ENCODE measurements at regions not wholly inside any gene's neighbourhood (a gene's known extent, or its start where the extent isn't known, plus 50 kb on each side); places are given as distances from the start of the nearest gene placed in this dataset.

DNA sequence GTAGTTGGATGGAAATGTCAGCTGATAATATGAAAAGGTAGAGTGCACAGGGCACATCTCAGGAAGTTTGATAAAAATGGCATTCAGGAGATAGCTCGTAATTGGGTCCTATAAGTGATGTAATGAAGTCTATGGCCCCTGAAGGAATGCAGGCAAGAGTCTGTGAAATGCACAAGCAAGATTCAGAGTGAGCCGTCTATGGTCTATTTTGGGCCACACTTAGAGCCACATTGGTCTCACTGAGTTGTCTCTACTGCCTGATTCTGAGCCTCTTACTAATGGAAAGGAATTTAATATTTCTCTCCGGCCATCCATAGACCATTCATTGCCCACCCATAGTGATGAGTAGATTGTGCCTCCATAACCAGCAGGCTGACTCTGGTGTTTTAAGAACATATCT is 111.3 kb upstream of the KCNN2 start:
- no peaks in the 10 kb centered on the region for H3K9me3 ChIP-seq (ENCODE audit: control insufficient read depth, low read length)
- no peak overlapping the region for H3K9ac ChIP-seq (ENCODE audit: low read length)
- no peak overlapping the region for H3K4me3 ChIP-seq (ENCODE audit: low read length)
- no peaks in the 10 kb centered on the region for H3K27me3 ChIP-seq (replicated peaks; ENCODE audit: control insufficient read depth, insufficient read depth, low read length)
- peak; percentile 31 for DNase-seq (ENCODE audit: low read depth)
- no peaks in the 10 kb centered on the region for H3K36me3 ChIP-seq (ENCODE audit: control insufficient read depth, insufficient read depth, low read length, severe bottlenecking)
- H3K4me1 ChIP-seq (ENCODE audit: control insufficient read depth, insufficient read depth, low read length): no peaks in the 10 kb centered on the region

DNA sequence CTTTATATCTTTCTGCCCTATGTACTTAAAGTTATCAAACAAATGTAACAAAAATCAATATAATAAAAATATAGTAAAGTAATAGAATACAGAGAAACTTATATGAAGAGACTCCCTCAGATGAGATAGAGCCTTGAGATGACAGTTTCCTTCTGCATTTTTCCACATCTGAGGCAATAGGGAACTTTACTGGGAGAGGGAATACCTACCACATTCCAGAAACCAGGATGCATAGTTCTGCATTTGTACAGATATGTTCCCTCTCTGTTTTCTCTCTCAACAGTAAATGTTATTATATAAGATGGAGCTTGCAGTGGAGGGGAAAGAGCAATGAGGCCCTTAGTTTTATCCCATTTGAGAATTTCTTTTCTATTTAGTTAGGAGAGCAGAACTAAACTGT is 109.6 kb upstream of the KCNN2 start:
- Histone ChIP-seq H3K4me3 (ENCODE audit: low read length) (no peak overlapping the region), H3K27me3 (replicated peaks; ENCODE audit: control insufficient read depth, insufficient read depth, low read length) (no peaks in the 10 kb centered on the region), H3K9me3 (ENCODE audit: control insufficient read depth, low read length) (no peaks in the 10 kb centered on the region), H3K36me3 (ENCODE audit: control insufficient read depth, insufficient read depth, low read length, severe bottlenecking) (no peaks in the 10 kb centered on the region), H3K9ac (ENCODE audit: low read length) (no peak overlapping the region), H3K4me1 (ENCODE audit: control insufficient read depth, insufficient read depth, low read length) (no peaks in the 10 kb centered on the region)
- DNase-seq (ENCODE audit: low read depth): no peak

DNA sequence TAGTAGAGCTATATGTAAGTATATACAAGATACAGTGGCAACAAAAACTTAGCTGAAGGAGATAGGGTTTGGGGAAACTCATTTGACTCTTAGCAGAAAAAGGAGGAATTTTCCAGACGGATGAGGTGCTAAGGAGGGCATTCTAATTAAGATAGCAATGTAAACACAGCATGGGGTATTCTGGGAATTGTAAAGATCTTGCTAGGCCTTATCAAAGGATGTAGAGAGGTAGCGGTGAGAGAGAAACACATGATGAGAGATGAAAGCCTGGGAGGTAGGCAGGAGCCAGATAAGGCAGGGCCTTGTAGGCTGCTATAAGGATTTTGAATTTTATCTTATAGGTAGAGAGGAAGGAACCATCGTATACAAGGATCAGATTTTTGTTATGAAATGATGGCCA is 106.6 kb upstream of the KCNN2 start:
- H3K36me3 ChIP-seq (ENCODE audit: control insufficient read depth, insufficient read depth, low read length, severe bottlenecking): no peaks in the 10 kb centered on the region
- no peak overlapping the region for H3K9ac ChIP-seq (ENCODE audit: low read length)
- no peak for DNase-seq (ENCODE audit: low read depth)
- no peaks in the 10 kb centered on the region for H3K4me1 ChIP-seq (ENCODE audit: control insufficient read depth, insufficient read depth, low read length)
- H3K4me3 ChIP-seq (ENCODE audit: low read length): no peak overlapping the region
- H3K9me3 ChIP-seq (ENCODE audit: control insufficient read depth, low read length): no peaks in the 10 kb centered on the region
- H3K27me3 ChIP-seq (replicated peaks; ENCODE audit: control insufficient read depth, insufficient read depth, low read length): no peaks in the 10 kb centered on the region

DNA sequence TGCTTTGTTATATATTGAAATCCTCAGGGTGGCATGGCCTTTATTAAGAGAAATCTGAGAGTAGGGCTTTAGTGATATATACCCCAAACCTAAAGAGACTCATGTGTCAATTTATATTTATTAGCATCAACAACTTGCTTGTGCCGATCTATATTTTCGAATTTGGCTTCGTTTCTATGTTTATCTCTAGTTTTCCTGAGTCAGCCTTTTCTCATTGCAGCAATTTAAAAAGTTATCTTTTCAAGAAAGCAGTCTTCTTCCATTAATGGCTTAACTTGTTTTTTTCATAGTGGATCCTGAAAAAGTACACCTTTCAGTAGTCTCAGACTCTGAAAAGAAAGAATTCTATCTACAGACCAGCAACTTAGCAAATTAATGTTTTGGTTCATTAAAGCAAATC is 99.9 kb upstream of the KCNN2 start:
- DNase-seq (ENCODE audit: low read depth): no peak
- Histone ChIP-seq H3K27me3 (replicated peaks; ENCODE audit: control insufficient read depth, insufficient read depth, low read length) (no peaks in the 10 kb centered on the region), H3K9me3 (ENCODE audit: control insufficient read depth, low read length) (no peaks in the 10 kb centered on the region), H3K4me3 (ENCODE audit: low read length) (no peak overlapping the region), H3K36me3 (ENCODE audit: control insufficient read depth, insufficient read depth, low read length, severe bottlenecking) (no peaks in the 10 kb centered on the region), H3K9ac (ENCODE audit: low read length) (no peak overlapping the region), H3K4me1 (ENCODE audit: control insufficient read depth, insufficient read depth, low read length) (no peaks in the 10 kb centered on the region)

DNA sequence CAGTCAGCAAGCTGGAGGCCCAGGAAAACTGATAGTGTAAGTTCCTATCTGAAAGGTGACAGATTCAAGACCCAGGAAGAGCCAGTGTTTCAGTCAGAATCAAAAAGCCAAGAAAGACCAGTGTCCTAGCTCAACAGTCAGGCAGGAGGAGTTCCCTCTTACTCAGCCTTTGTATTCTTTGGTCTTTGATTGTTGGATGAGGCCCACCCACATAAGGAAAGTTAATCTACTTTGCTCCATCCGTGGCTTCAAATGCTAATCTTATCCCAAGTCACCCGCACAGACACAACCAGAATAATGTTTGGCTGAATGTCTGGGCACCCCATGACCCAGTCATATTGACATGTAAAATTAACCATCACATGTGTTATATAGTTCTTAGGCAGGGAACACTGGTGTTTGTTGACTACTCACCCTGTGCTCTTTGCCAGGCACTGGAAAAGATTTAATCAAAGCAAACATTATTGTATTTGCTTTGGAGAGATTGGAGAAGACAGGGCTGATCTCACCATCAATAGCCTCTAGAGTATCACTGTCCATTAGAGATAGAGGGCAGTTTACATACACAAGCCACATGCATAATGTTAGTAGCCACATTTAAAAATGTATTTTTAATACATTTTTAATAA is 96.3 kb upstream of the KCNN2 start:
- Histone ChIP-seq H3K9me3 (ENCODE audit: control insufficient read depth, low read length) (no peaks in the 10 kb centered on the region), H3K27me3 (replicated peaks; ENCODE audit: control insufficient read depth, insufficient read depth, low read length) (no peaks in the 10 kb centered on the region), H3K4me3 (ENCODE audit: low read length) (no peak overlapping the region), H3K36me3 (ENCODE audit: control insufficient read depth, insufficient read depth, low read length, severe bottlenecking) (no peaks in the 10 kb centered on the region), H3K9ac (ENCODE audit: low read length) (no peak overlapping the region), H3K4me1 (ENCODE audit: control insufficient read depth, insufficient read depth, low read length) (no peaks in the 10 kb centered on the region)
- no peak for DNase-seq (ENCODE audit: low read depth)

DNA sequence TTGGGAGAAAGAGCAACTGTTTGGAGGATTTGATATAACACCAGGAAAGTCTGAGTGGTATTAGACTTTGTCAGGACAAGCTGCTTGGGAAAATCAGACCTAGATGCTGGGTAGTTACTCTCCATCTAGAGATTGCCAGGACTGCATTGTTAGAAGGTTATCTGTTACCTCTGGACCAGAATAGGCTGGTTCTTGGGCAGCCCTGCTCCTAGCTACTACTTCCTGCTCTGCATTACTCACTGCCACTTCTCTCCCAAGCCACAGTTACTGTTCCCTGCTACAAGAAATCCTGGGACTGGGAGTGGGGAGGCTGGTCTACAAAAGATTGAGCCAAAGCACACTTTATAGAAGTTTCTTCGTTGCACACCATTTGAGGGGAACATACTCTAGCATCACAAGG is 95.5 kb upstream of the KCNN2 start:
- DNase-seq (ENCODE audit: low read depth): no peak
- Histone ChIP-seq H3K9ac (ENCODE audit: low read length) (no peak overlapping the region), H3K4me1 (ENCODE audit: control insufficient read depth, insufficient read depth, low read length) (no peaks in the 10 kb centered on the region), H3K9me3 (ENCODE audit: control insufficient read depth, low read length) (no peaks in the 10 kb centered on the region), H3K27me3 (replicated peaks; ENCODE audit: control insufficient read depth, insufficient read depth, low read length) (no peaks in the 10 kb centered on the region), H3K36me3 (ENCODE audit: control insufficient read depth, insufficient read depth, low read length, severe bottlenecking) (no peaks in the 10 kb centered on the region), H3K4me3 (ENCODE audit: low read length) (no peak overlapping the region)

DNA sequence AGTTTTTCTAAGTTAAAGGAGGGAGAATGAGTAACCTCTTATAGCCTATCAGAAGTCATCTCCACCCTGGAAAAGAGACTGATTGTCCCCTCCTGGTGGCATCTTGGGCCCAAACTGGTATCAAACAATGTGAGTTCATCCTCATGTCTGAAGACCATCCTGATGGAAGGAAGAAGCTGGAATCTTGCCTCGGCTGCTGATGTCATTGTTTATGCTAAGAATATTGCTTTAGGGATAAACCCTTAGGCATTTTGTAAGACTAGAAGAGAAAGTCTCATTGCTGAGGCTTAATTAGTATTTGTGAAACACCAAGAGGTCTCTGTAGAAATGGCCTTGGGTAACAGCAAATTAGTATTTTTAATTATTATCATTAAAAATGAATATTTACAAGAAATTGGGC is 65.7 kb upstream of the KCNN2 start:
- Histone ChIP-seq H3K9me3 (ENCODE audit: control insufficient read depth, low read length) (no peaks in the 10 kb centered on the region), H3K36me3 (ENCODE audit: control insufficient read depth, insufficient read depth, low read length, severe bottlenecking) (no peaks in the 10 kb centered on the region), H3K27me3 (replicated peaks; ENCODE audit: control insufficient read depth, insufficient read depth, low read length) (no peaks in the 10 kb centered on the region), H3K9ac (ENCODE audit: low read length) (no peak overlapping the region), H3K4me1 (ENCODE audit: control insufficient read depth, insufficient read depth, low read length) (no peaks in the 10 kb centered on the region), H3K4me3 (ENCODE audit: low read length) (no peak overlapping the region)
- DNase-seq (ENCODE audit: low read depth): peak; percentile 24

DNA sequence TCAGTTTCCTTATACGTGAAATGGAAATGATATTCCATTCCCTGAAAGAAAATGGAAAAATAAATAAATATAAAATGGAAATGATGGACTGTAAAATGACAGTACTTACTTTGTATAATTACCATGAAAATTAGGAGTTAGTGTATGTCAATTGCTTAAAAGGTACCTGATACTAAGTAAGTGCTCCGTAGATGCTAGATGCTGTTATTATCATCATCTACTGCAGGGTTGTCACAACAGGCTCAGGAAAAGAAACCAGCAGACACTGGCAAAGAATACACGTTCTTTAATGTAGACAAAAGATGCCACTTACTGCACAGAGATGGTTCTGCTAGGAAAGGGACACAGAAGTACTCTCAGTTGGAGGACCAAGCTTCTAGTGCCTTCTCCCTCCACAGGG is 64.0 kb upstream of the KCNN2 start:
- Histone ChIP-seq H3K4me1 (ENCODE audit: control insufficient read depth, insufficient read depth, low read length) (no peaks in the 10 kb centered on the region), H3K9me3 (ENCODE audit: control insufficient read depth, low read length) (no peaks in the 10 kb centered on the region), H3K36me3 (ENCODE audit: control insufficient read depth, insufficient read depth, low read length, severe bottlenecking) (no peaks in the 10 kb centered on the region), H3K27me3 (replicated peaks; ENCODE audit: control insufficient read depth, insufficient read depth, low read length) (no peaks in the 10 kb centered on the region), H3K9ac (ENCODE audit: low read length) (no peak overlapping the region), H3K4me3 (ENCODE audit: low read length) (no peak overlapping the region)
- DNase-seq (ENCODE audit: low read depth): no peak

DNA sequence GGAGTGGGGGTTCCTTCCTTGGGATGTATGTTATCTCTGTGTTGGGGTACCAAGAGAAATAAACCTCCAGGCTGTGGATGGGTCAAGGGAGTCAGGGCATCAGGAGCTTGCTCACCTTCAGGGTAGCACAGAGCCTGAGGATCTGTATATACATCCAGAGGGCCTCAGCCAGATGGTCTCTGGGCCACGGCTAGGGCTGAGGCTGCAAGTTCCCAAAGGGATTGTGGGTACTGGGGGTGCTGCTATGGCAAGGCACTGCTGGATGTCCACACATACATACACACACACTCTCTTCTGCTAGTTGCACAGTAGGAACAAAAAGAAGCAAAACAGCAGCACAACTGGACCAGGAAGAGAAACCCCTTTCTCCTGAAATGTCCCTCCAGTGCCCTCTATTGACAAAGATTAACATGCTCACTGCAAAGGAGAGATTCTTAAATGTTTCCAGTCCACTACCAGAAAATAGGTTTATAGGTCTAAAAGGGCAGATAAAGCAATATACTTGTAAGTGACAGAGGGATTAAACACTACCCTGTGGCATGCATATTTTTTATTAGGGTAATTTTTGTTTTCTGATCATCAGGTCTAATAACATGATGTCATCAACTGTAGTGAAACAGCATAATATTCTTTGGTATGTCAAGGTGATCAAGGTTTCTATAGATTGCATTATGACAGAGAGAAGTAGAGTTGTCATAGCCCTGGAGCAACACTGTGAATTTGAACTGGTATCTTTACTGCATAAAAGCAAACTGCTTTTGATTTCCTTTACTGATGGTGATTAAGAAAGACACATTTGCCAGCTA is 56.3 kb upstream of the KCNN2 start:
- Histone ChIP-seq H3K9ac (ENCODE audit: low read length) (no peak overlapping the region), H3K4me1 (ENCODE audit: control insufficient read depth, insufficient read depth, low read length) (no peaks in the 10 kb centered on the region), H3K36me3 (ENCODE audit: control insufficient read depth, insufficient read depth, low read length, severe bottlenecking) (no peaks in the 10 kb centered on the region), H3K4me3 (ENCODE audit: low read length) (no peak overlapping the region), H3K9me3 (ENCODE audit: control insufficient read depth, low read length) (no peaks in the 10 kb centered on the region), H3K27me3 (replicated peaks; ENCODE audit: control insufficient read depth, insufficient read depth, low read length) (no peaks in the 10 kb centered on the region)
- DNase-seq (ENCODE audit: low read depth): peak; percentile 69

DNA sequence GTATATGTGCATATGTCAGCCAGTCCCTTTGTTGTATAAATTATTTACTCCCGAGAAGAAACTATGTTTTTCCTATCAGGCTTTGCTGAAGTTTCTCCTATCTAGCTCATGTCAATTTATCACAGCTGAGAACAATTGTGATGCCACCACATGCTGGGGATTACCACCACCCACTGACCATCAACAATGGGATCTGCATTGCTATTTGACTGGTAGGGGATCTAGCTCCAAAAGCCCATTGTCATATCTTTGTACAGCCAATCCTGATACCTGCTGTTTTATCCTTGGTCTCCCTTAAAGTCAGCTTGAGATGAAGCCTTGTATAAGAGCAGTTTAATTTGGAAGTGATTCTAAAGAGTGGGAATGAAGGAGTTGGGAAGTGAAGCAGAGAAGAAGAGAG is 53.9 kb upstream of the KCNN2 start:
- no peaks in the 10 kb centered on the region for H3K9me3 ChIP-seq (ENCODE audit: control insufficient read depth, low read length)
- H3K9ac ChIP-seq (ENCODE audit: low read length): no peak overlapping the region
- no peak for DNase-seq (ENCODE audit: low read depth)
- no peaks in the 10 kb centered on the region for H3K4me1 ChIP-seq (ENCODE audit: control insufficient read depth, insufficient read depth, low read length)
- no peak overlapping the region for H3K4me3 ChIP-seq (ENCODE audit: low read length)
- H3K36me3 ChIP-seq (ENCODE audit: control insufficient read depth, insufficient read depth, low read length, severe bottlenecking): no peaks in the 10 kb centered on the region
- no peaks in the 10 kb centered on the region for H3K27me3 ChIP-seq (replicated peaks; ENCODE audit: control insufficient read depth, insufficient read depth, low read length)

DNA sequence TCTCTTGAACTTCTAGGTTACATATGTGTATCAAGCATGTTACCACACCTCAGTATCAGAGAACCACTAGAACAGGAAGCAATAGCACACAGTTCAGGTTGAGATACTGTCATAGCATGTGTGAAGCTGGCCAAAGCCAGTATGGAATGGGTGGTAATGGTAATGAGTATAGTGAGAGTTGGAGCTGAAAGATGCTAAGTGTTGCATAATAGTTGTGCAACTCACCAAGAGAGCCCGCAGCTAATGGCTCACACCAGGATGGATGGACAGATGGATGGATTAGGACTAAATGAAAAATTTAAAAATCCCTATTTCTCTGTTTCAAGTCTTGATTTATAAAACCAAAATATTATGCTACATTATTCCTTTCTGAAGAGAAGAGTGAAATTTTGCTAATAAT is 53.4 kb upstream of the KCNN2 start:
- H3K9ac ChIP-seq (ENCODE audit: low read length): no peak overlapping the region
- no peak for DNase-seq (ENCODE audit: low read depth)
- no peaks in the 10 kb centered on the region for H3K4me1 ChIP-seq (ENCODE audit: control insufficient read depth, insufficient read depth, low read length)
- no peaks in the 10 kb centered on the region for H3K36me3 ChIP-seq (ENCODE audit: control insufficient read depth, insufficient read depth, low read length, severe bottlenecking)
- H3K27me3 ChIP-seq (replicated peaks; ENCODE audit: control insufficient read depth, insufficient read depth, low read length): no peaks in the 10 kb centered on the region
- no peaks in the 10 kb centered on the region for H3K9me3 ChIP-seq (ENCODE audit: control insufficient read depth, low read length)
- H3K4me3 ChIP-seq (ENCODE audit: low read length): no peak overlapping the region

DNA sequence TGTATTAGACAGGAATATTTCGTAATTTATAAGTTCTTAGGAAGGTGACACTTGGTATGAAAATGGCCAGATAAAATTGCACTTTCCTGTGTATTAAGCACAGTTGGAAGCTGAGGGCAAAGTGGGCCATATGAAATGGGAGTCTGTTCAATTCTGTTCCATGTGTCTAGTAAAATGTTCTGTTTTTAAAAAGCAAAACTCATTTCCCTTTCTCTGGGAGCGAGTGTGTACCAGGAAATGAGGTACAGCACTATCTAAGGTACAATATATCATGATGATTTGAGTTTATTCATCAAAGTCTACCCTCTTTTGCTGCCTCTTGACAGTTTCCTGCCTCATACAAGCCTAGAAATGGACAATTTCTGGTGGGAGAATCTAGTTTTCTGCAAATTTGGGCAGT is 51.2 kb upstream of the KCNN2 start:
- no peak for DNase-seq (ENCODE audit: low read depth)
- H3K36me3 ChIP-seq (ENCODE audit: control insufficient read depth, insufficient read depth, low read length, severe bottlenecking): no peaks in the 10 kb centered on the region
- H3K4me3 ChIP-seq (ENCODE audit: low read length): no peak overlapping the region
- H3K4me1 ChIP-seq (ENCODE audit: control insufficient read depth, insufficient read depth, low read length): no peaks in the 10 kb centered on the region
- no peak overlapping the region for H3K9ac ChIP-seq (ENCODE audit: low read length)
- no peaks in the 10 kb centered on the region for H3K27me3 ChIP-seq (replicated peaks; ENCODE audit: control insufficient read depth, insufficient read depth, low read length)
- H3K9me3 ChIP-seq (ENCODE audit: control insufficient read depth, low read length): no peaks in the 10 kb centered on the region

All from adipocyte (in vitro differentiated cells).